A172 (cell line): ENCODE measurements at regions not wholly inside any gene's neighbourhood (a gene's known extent, or its start where the extent isn't known, plus 50 kb on each side); places are given as distances from the start of the nearest gene placed in this dataset.

Experiments used
- DNase-seq: peaks from one replicate; pipeline ENCODE4 v3.0.0-alpha.2; 2015; ENCODE audit warnings: low spot score

- no peak for DNase-seq
Observed at GRCh38 chr6:108734271-108734922, 113.8 kb upstream of the ARMC2 start.

GRCh38 chr6:108735310-108736001, 112.8 kb upstream of the ARMC2 start:
- peak; percentile 29 for DNase-seq

- peak; percentile 71 for DNase-seq
Observed at GRCh38 chr6:108736002-108736361, 112.2 kb upstream of the ARMC2 start.

GRCh38 chr6:108736832-108737231, 111.4 kb upstream of the ARMC2 start:
- peak; percentile 94 for DNase-seq

GRCh38 chr6:108737594-108738546, 110.4 kb upstream of the ARMC2 start:
- peak; percentile 97 for DNase-seq

GRCh38 chr6:108738684-108739416, 109.4 kb upstream of the ARMC2 start:
- DNase-seq: peak; percentile 18

- no peak for DNase-seq
Observed at GRCh38 chr6:108739496-108740330, 108.5 kb upstream of the ARMC2 start.

GRCh38 chr6:108741331-108741989, 106.8 kb upstream of the ARMC2 start:
- no peak for DNase-seq

- DNase-seq: no peak
Observed at GRCh38 chr6:108742041-108742440, 106.2 kb upstream of the ARMC2 start.

- no peak for DNase-seq
Observed at GRCh38 chr6:108744244-108744972, 103.8 kb upstream of the ARMC2 start.

GRCh38 chr6:108744996-108745395, 103.2 kb upstream of the ARMC2 start:
- DNase-seq: no peak

GRCh38 chr6:108745664-108746336, 102.4 kb upstream of the ARMC2 start:
- DNase-seq: no peak

- DNase-seq: no peak
Observed at GRCh38 chr6:108746366-108746765, 101.9 kb upstream of the ARMC2 start.

GRCh38 chr6:108746836-108747575, 101.2 kb upstream of the ARMC2 start:
- no peak for DNase-seq

GRCh38 chr6:108748055-108748454, 100.2 kb upstream of the ARMC2 start:
- DNase-seq: no peak

GRCh38 chr6:108748959-108749358, 99.3 kb upstream of the ARMC2 start:
- no peak for DNase-seq

GRCh38 chr6:108750801-108751200, 97.4 kb upstream of the ARMC2 start:
- no peak for DNase-seq

GRCh38 chr6:108751282-108751681, 96.9 kb upstream of the ARMC2 start:
- no peak for DNase-seq
